DOHH2 (cell line): ENCODE measurements at regions not wholly inside any gene's neighbourhood (a gene's known extent, or its start where the extent isn't known, plus 50 kb on each side); places are given as distances from the start of the nearest gene placed in this dataset.

Experiments
- CTCF ChIP-seq: fragments of 200-600 bp; sonication (generic); IDR thresholded peaks from one replicate; pipeline ENCODE4 v1.5.1; 2014; ENCODE audit warnings: antibody characterized with exemption, mild to moderate bottlenecking, low read depth, low read length; ENCODE audit not compliant: poor library complexity, severe bottlenecking
- EZH2phosphoT487 ChIP-seq: fragments of 200-600 bp; sonication (generic); IDR thresholded peaks from 2 replicates; pipeline ENCODE4 v1.6.1; 2017; ENCODE audit warnings: borderline replicate concordance, mild to moderate bottlenecking, antibody characterized with exemption, low read length, moderate library complexity, mixed read lengths

- TF ChIP-seq CTCF (no peak), EZH2phosphoT487 (no peak)
Measured at GRCh38 chr14:83779266-83779665, 1750.7 kb upstream of the FLRT2 start.
